Esophagus (tissue), 2 donors: ENCODE measurements at regions not wholly inside any gene's neighbourhood (a gene's known extent, or its start where the extent isn't known, plus 50 kb on each side); places are given as distances from the start of the nearest gene placed in this dataset.

Experiments used
- H3K27ac ChIP-seq, 2 donors: one replicate each; pipeline ENCODE4 v1.5.1; 2013; ENCODE audit warnings: low read depth in 2 of 2, mild to moderate bottlenecking in 2 of 2, inconsistent platforms in 1 of 2, low read length in 1 of 2, moderate library complexity in 1 of 2
- H3K27me3 ChIP-seq, 2 donors: one replicate each; pipeline ENCODE4 v1.6.1; 2013; ENCODE audit warnings: low read length in 2 of 2, control low read depth in 1 of 2, mild to moderate bottlenecking in 1 of 2; ENCODE audit not compliant: insufficient read depth in 2 of 2, control insufficient read depth in 1 of 2
- H3K36me3 ChIP-seq, 2 donors: one replicate each; pipeline ENCODE4 v1.6.1; 2013; ENCODE audit warnings: low read length in 1 of 2; ENCODE audit not compliant: control insufficient read depth in 2 of 2, insufficient read depth in 2 of 2
- H3K4me1 ChIP-seq, 2 donors: one replicate each; pipeline ENCODE4 v1.6.1; 2013; ENCODE audit warnings: low read length in 1 of 2; ENCODE audit not compliant: control insufficient read depth in 2 of 2, insufficient read depth in 2 of 2
- H3K4me3 ChIP-seq, 2 donors: one replicate each; pipeline ENCODE4 v1.5.1; 2013; ENCODE audit warnings: low read length in 2 of 2, mild to moderate bottlenecking in 2 of 2, low read depth in 1 of 2, moderate library complexity in 1 of 2
- H3K9me3 ChIP-seq, 2 donors: one replicate each; pipeline ENCODE4 v1.6.1; 2013; ENCODE audit warnings: mild to moderate bottlenecking in 2 of 2, low read depth in 1 of 2, low read length in 1 of 2, moderate library complexity in 1 of 2; ENCODE audit not compliant: control insufficient read depth in 2 of 2, insufficient read depth in 1 of 2
- WGBS, 2 donors: extraction: QIAGEN DNeasy Blood & Tissue Kit; methylation state at CpG; one replicate each; pipeline ENCODE4 v1.1.7; 2013; 5-methylcytosine and 5-hydroxymethylcytosine counted together
- donor health status: healthy with polysubstance abuse.
- donor health status: Bipolar disorder and iron deficiency.

GRCh38 chr6:16985513-16986284 lies 116.2 kb upstream of the STMND1 start:
- Histone ChIP-seq H3K36me3 (no peaks in the 10 kb centered on the region), H3K4me3 (no peak overlapping the region), H3K9me3 (peaks cover 0 to 2% of the 10 kb centered on the region in 2 donors), H3K27me3 (no peaks in the 10 kb centered on the region), H3K4me1 (no peaks in the 10 kb centered on the region), H3K27ac (peak overlapping the region; percentile 5 to 49)
- WGBS, 2 donors = 18 to 31% methylated on average over 10 of the region's 10 CpGs

DNA sequence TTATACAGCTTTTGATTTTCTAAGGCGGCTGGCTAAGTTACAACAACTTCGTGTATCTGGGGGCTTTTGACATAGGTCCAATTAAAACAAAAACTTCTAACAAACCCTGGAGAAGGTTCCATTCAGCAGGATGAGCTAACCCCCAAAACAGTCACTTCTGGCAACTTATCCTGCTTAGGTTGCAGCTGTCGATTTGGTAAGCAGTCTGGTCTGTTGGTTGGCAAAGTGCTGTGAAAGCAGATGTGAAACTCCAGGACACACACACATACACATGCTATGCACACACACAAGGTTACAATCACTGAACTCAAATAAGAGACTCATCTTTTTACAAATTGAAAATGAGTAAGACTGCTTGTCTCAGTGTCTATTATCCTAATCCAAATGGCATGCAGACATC lies 119.0 kb upstream of the STMND1 start:
- no peaks in the 10 kb centered on the region for H3K9me3 ChIP-seq
- no peaks in the 10 kb centered on the region for H3K36me3 ChIP-seq
- 48 to 54% methylated on average over 3 of the region's 3 CpGs for WGBS, 2 donors
- no peak overlapping the region for H3K27ac ChIP-seq
- no peaks in the 10 kb centered on the region for H3K4me1 ChIP-seq
- no peak overlapping the region for H3K4me3 ChIP-seq
- no peaks in the 10 kb centered on the region for H3K27me3 ChIP-seq

DNA sequence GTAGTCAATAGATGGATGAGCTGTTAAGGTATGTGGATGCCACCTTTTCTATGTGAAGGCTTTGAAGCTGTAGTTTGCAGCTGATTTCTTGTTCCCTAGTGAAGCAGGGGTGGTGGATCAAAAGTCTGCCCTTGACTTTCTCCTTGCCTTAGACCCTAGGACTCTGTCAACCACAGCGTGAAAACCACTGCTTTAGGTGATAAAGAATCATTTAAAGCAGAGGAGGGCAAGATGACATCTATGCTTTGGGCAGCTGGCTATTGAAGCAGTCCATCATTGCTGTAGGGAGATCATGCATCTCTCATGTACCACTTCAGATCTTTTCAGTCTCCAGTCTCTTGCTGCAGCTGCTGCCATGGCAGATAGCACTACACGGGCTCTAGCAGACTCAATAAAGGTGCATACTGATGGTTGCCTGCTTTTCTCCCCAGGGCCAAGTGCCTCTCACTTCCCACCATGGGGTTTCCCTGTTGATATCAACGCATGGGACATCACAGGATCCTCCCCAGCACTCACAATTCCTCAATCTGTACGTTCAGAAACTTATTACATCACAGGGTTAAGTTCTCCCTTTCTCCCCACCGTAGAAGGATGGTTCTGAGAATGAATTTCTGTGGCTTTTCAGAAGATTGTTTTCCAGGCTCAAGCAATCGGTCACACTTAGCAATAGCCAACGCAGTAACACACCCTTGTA lies 122.0 kb upstream of the STMND1 start:
- Histone ChIP-seq H3K27me3 (no peaks in the 10 kb centered on the region), H3K9me3 (no peaks in the 10 kb centered on the region), H3K4me3 (no peak overlapping the region), H3K27ac (no peak overlapping the region), H3K36me3 (no peaks in the 10 kb centered on the region), H3K4me1 (no peaks in the 10 kb centered on the region)
- 82 to 85% methylated on average over 7 of the region's 7 CpGs for WGBS, 2 donors

- Histone ChIP-seq H3K27ac (no peak overlapping the region), H3K27me3 (no peaks in the 10 kb centered on the region), H3K4me3 (no peak overlapping the region), H3K36me3 (no peaks in the 10 kb centered on the region), H3K4me1 (no peaks in the 10 kb centered on the region), H3K9me3 (no peaks in the 10 kb centered on the region)
These were observed 123.2 kb upstream of the STMND1 start for GRCh38 chr6:16978686-16979085.

GRCh38 chr6:16976385-16977183 lies 125.3 kb upstream of the STMND1 start:
- Histone ChIP-seq H3K27me3 (no peaks in the 10 kb centered on the region), H3K4me1 (no peaks in the 10 kb centered on the region), H3K9me3 (no peaks in the 10 kb centered on the region), H3K4me3 (no peak overlapping the region), H3K27ac (no peak overlapping the region), H3K36me3 (no peaks in the 10 kb centered on the region)
- 71 to 73% methylated on average over 7 of the region's 7 CpGs for WGBS, 2 donors

DNA sequence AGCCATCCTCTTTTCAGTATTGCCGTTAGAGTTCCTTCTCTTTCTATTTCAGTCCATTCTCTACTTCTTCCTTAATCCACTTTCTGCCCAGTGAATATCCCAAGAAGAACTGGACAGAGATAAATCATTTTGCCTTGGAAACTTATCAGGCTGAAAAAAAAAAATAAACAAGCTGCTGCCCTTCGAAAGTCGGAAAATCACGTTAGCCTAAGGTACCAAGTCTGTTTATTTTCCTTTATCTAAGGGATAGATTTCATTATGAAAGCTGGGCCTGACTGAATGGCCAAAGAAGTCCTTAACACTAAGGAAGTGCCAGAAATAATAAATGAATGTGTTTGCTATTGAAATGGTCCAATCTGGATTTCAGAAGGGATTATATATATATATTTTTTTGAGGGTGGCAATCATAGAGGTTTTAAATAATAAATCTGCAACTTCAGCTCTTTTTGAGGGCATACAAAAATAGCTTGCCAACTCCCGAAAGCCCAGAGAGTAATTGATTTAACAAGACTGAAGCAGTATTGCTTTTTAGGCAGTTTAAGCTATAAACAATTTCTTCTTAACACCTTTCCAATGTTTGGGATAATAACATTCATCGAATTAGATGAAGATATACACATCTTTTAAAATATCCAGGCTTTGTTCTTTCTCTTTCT lies 127.0 kb upstream of the STMND1 start:
- WGBS, 2 donors = 47 to 54% methylated on average over 6 of the region's 6 CpGs
- H3K4me3 ChIP-seq = no peak overlapping the region
- no peaks in the 10 kb centered on the region for H3K36me3 ChIP-seq
- H3K27ac ChIP-seq = no peak overlapping the region
- H3K9me3 ChIP-seq = no peaks in the 10 kb centered on the region
- no peaks in the 10 kb centered on the region for H3K4me1 ChIP-seq
- H3K27me3 ChIP-seq = no peaks in the 10 kb centered on the region

DNA sequence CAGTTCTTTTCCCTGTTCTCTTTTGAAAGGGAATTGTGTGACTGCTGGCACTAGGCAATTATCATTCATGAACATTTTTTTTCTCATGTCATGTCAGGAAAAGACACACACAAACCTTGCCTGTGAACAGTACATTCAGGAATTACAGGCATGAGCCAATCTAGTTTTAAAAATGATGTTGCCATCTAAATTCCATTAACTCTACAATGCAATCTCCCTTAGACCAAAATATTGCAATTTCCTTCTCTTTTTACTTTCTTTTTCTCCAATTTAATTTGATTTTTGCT lies 127.5 kb upstream of the STMND1 start:
- H3K4me3 ChIP-seq = no peak overlapping the region
- H3K9me3 ChIP-seq = no peaks in the 10 kb centered on the region
- H3K4me1 ChIP-seq = no peaks in the 10 kb centered on the region
- H3K27me3 ChIP-seq = no peaks in the 10 kb centered on the region
- H3K27ac ChIP-seq = no peak overlapping the region
- no peaks in the 10 kb centered on the region for H3K36me3 ChIP-seq

DNA sequence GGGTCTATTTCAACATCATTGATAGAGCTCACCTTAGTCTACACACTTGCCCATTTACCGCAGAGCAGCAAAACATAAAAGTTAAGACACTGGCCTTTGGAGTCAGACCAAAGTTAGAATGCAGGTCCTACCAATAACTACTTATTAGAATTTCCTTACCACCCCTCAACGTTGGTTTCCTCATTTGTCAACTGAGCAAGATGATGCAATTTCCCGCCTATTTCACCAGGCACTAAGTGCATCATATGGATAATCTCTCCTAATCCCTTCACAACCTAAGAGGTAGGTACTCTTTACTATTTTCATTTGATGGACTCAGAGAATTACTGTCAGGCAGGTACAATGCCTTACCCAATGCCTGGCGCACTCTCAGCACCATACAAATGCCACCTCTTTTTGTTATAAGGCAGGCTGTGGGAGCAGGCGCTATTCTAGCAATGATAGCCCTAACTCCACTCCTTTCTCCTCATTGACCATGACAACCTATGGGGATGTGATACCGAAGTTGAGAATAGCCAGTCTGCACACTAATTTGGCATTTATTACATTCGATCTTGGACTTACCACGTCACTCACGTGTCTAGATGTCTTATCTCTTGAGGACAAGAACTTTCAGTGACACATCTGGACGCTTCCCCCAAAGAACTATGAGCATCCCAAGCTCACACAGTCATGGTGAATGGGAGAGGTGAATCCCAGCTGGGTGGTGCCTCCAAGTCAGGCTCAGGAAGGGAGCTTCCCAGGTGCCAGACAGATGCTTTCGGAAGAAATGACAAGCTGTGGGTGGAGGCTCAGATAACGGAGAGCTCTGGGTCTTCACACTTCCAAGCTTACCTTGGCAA lies 128.1 kb upstream of the STMND1 start:
- Histone ChIP-seq H3K27ac (no peak overlapping the region), H3K4me1 (no peaks in the 10 kb centered on the region), H3K9me3 (no peaks in the 10 kb centered on the region), H3K36me3 (no peaks in the 10 kb centered on the region), H3K27me3 (no peaks in the 10 kb centered on the region), H3K4me3 (no peak overlapping the region)
- 81 to 84% methylated on average over 12 of the region's 12 CpGs for WGBS, 2 donors

DNA sequence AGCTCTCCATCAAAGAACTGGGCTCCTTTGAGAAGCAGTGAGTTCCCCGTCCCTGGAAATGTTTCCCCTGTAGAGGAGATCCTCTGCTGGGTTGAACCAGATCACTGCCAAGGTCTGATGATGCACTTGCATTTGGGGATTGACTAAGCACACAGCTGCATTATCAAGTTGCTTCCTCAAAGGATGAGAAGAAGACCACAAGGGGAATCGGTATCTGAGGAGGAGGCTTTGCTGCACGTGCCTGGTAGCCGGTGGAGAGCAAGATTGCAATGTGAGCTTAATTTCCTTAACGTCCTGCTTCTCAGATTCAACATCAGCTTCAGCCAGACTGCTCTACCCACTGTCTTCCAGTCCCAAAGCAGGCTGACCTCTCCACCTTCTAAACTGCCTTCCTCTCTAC lies 128.8 kb upstream of the STMND1 start:
- Histone ChIP-seq H3K36me3 (no peaks in the 10 kb centered on the region), H3K27me3 (no peaks in the 10 kb centered on the region), H3K4me1 (no peaks in the 10 kb centered on the region), H3K27ac (no peak overlapping the region), H3K4me3 (no peak overlapping the region), H3K9me3 (no peaks in the 10 kb centered on the region)
- 71 to 86% methylated on average over 5 of the region's 5 CpGs for WGBS, 2 donors
